Cardiac fibroblast (primary cell): ENCODE measurements at regions not wholly inside any gene's neighbourhood (a gene's known extent, or its start where the extent isn't known, plus 50 kb on each side); places are given as distances from the start of the nearest gene placed in this dataset.

Source experiments
- DNase-seq, 2 donors: peaks; one replicate each; pipeline versions ENCODE4 v3.0.0 to v3.0.0-alpha.2; 2010; ENCODE audit warnings: low read depth in 2 of 2
- H3K4me3 ChIP-seq, 2 donors: replicated peaks in 1 of 2; 1 replicate in 1 of 2; 2 replicates in 1 of 2; pipeline ENCODE4 v1.5.1; 2011; ENCODE audit warnings: low read depth in 2 of 2, low read length in 2 of 2, mild to moderate bottlenecking in 2 of 2, moderate library complexity in 1 of 2
- TF ChIP-seq, protein P1 (sequence below): IDR thresholded peaks from one replicate; pipeline ENCODE4 v1.5.1; 2011; ENCODE audit warnings: low read depth, mild to moderate bottlenecking, low read length, inconsistent platforms

DNA sequence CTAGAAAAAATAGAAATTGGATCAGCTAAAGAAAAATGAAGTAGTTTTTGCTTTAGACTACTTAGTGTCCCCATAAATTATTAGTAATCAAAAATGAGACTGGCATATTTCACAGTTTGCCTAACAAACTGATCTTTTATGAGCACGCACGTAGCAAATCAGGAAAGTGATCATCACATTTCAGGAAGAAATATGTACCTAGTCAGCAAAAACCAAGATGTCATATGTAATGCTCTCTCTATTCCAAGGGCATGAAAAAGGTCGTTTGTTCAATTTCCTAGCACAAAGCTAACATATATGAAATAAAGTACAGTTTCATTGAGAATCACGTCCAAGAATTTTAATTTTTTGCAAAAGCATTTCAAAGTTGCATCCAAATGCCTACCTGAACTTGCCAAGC, 600.4 kb upstream of the CHAC2 start:
- no peak for DNase-seq
- TF ChIP-seq, protein P1, sequence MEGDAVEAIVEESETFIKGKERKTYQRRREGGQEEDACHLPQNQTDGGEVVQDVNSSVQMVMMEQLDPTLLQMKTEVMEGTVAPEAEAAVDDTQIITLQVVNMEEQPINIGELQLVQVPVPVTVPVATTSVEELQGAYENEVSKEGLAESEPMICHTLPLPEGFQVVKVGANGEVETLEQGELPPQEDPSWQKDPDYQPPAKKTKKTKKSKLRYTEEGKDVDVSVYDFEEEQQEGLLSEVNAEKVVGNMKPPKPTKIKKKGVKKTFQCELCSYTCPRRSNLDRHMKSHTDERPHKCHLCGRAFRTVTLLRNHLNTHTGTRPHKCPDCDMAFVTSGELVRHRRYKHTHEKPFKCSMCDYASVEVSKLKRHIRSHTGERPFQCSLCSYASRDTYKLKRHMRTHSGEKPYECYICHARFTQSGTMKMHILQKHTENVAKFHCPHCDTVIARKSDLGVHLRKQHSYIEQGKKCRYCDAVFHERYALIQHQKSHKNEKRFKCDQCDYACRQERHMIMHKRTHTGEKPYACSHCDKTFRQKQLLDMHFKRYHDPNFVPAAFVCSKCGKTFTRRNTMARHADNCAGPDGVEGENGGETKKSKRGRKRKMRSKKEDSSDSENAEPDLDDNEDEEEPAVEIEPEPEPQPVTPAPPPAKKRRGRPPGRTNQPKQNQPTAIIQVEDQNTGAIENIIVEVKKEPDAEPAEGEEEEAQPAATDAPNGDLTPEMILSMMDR = no peak
- no peak overlapping the region for H3K4me3 ChIP-seq

DNA sequence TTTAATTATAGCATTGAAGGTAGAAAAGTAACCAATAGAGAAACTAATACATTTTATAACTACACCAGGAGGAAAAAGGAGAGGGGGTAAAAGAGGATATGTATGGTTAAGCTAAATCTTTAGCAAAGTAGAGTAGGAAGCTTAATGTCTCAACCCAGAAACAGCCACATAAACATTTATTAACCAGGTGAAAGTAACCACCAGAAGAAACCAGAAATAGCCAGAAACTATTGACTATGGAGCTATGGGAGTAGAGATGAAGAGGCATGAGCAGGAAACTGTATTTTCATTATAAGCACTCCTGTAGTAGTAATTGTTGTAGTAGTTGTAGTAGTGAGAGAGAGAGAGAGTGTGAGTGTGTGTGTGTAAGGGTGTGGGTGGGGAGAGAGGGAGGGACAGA, 617.5 kb upstream of the CHAC2 start:
- H3K4me3 ChIP-seq = no peak overlapping the region
- TF ChIP-seq, protein P1 = no peak
- DNase-seq = no peak

DNA sequence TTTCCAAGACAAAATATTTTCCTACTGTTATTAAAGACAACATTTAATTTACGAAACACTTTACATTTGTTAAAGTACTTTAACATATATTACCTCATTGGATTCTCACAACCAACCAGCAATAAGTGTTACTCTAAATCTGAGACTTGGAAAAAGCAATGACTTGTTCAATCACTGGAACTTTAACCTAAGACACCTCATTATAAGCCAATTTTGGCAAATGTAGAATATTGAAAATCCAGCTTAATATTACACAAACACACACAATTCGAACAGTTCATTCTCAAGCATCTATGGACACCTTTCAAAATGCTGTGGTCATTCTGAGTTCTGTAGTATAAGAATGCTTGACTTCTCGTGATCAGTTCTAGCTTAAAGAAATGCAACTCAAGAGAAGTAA, 619.4 kb upstream of the CHAC2 start:
- TF ChIP-seq, protein P1 = no peak
- H3K4me3 ChIP-seq = no peak overlapping the region
- no peak for DNase-seq

DNA sequence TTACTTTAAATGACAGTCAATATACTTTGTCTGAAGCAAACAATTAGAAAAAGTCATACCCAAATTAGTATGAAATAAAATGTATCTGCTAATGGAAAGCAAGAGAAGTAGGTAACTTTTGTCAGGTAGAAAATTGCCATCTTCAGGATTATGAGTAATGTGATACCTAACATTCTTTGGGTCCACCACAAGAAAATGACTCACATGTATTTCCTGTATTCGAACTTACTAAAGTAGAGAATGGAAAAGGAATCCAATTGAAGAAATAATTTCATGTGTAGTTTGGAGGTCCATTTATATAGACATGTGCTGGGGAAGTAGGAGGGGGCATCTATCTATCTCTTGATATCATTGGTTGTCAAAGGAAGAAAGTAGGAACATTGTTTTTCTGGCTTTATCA, 636.2 kb upstream of the CHAC2 start:
- TF ChIP-seq, protein P1 = no peak
- DNase-seq = peak; percentile 55 to 78
- no peak overlapping the region for H3K4me3 ChIP-seq

DNA sequence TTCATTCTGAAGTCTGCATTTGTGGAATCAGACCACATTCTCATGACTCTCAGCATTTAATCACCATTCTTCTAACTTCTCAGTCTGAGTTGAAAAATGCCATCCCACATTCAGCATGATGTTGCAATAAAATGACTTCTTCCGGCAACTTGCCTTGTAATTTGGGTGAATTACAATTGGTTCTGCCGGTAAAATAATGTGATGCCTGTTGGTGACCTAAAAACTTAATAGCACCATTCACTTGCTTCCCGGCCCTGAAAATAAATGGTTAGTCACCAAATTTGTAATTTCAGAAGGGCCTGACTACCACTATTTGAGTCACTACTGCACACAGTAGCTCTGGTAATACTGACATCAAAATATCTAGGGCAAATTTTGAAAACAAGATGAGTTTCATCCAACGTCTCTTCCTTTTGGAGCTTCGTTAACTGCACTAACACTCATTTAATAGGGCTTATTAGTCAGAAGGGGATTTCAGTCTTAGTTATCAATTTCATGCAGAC, 637.1 kb upstream of the CHAC2 start:
- H3K4me3 ChIP-seq = no peak overlapping the region
- TF ChIP-seq, protein P1 = no peak
- peak; percentile 75 to 85 for DNase-seq

DNA sequence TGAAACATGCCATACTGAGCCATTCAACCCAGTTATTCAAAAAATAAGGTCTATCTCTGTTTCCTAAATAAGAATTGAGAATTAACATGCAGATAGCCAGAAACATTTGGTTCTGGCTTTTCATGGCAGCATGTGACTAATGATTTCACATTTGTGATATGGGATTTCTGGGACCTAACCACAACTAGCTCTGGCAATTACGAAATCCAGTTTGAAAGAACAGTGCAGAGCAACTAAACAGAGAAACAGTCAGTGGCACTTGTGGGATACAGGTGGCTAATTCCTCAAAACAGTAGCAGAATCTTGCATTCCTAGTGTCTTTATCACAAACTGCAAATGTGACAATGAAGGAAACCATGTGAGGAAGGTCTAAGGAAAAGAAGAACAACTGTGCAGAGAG, 637.8 kb upstream of the CHAC2 start:
- TF ChIP-seq, protein P1 = no peak
- no peak overlapping the region for H3K4me3 ChIP-seq
- DNase-seq = peak; percentile 82 to 87

DNA sequence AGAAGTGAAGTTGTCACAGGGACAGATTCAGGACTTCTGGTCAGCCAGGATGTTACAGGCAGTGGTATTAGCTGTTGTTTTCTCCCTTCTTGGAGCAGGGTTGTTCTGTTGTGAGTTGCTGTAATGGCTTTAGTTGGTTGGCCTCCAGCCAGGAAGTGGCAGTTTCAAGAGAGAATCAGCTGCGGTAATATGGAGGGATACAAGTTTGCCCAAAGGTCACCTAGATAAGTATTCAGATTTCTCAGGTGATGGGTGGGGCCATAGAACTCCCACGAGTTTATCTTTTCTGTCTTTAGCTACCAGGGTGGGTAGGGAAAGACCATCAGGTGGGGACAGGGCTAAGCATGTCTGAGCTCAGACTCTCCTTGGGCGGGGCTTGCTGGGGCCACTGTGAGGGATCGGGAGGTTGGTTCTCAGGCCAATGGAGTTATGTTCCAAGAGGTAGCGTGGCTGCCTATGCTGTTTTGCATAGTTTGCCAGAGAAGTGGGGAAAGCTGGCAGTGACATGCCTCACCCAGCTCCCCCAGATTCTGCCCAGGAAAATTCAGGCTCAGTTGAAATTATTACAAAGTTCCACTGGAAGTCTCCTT, 640.4 kb upstream of the CHAC2 start:
- peak in 1 of 2 donors; percentile 12 for DNase-seq
- TF ChIP-seq, protein P1 = no peak
- no peak overlapping the region for H3K4me3 ChIP-seq
